Ishikawa (cell line): ENCODE measurements at regions not wholly inside any gene's neighbourhood (a gene's known extent, or its start where the extent isn't known, plus 50 kb on each side); places are given as distances from the start of the nearest gene placed in this dataset.
A peak's percentile ranks its signal among the peaks of the same experiment; 100 is the strongest.

Experiments used
- CEBPB ChIP-seq: IDR thresholded peaks from 2 replicates; pipeline ENCODE4 v1.6.1; 2012
- CREB1 ChIP-seq: IDR thresholded peaks from 2 replicates; pipeline ENCODE4 v1.6.1; 2012; ENCODE audit warnings: low read depth
- EGR1 ChIP-seq: IDR thresholded peaks from 2 replicates; pipeline ENCODE4 v1.6.1; 2012
- EP300 ChIP-seq: IDR thresholded peaks from 2 replicates; pipeline ENCODE4 v1.6.1; 2012; ENCODE audit warnings: borderline replicate concordance
- FOXM1 ChIP-seq: IDR thresholded peaks from 2 replicates; pipeline ENCODE4 v1.6.1; 2012; ENCODE audit warnings: low read depth, borderline replicate concordance
- NFIC ChIP-seq: IDR thresholded peaks from 2 replicates; pipeline ENCODE4 v1.6.1; 2012
- RAD21 ChIP-seq: IDR thresholded peaks from 2 replicates; pipeline ENCODE4 v1.6.1; 2012; ENCODE audit warnings: low read depth
- TAF1 ChIP-seq: IDR thresholded peaks from 2 replicates; pipeline ENCODE4 v1.6.1; 2012; ENCODE audit warnings: low read depth, mild to moderate bottlenecking
- TCF12 ChIP-seq: IDR thresholded peaks from 2 replicates; pipeline ENCODE4 v1.6.1; 2012; ENCODE audit warnings: low read depth
- TEAD4 ChIP-seq: IDR thresholded peaks from 2 replicates; pipeline ENCODE4 v1.6.1; 2012
- YY1 ChIP-seq: IDR thresholded peaks from 2 replicates; pipeline ENCODE4 v1.6.1; 2012; ENCODE audit warnings: low read depth
- ZBTB7A ChIP-seq: IDR thresholded peaks from 2 replicates; pipeline ENCODE4 v1.6.1; 2012; ENCODE audit warnings: low read depth
- TF ChIP-seq, protein P1 (sequence below): IDR thresholded peaks from 2 replicates; pipeline ENCODE4 v1.6.1; 2012
- TF ChIP-seq, protein P2 (sequence below): IDR thresholded peaks from 2 replicates; pipeline ENCODE4 v1.6.1; 2012
- TF ChIP-seq, protein P3 (sequence below): IDR thresholded peaks from 2 replicates; pipeline ENCODE4 v1.6.1; 2012; ENCODE audit warnings: low read depth, mild to moderate bottlenecking

DNA sequence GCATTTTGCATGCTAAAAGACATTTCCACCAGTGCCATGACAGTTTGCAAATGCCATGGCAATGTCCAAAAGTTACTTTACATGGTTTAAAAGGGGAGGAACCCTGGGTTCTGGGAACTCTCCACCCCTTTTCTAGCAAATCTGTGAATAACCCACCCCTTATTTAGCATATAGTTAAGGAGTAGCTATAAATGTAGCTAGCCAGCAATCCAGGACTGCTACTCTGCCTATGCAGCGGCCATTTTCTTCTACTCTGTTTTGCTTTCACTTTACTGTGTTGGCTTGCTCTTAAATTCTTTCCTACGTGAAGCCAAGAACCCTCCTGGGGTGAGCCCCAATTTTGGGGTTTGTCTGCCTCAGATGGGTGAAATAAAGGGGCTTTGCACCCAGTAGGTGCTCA is 141.0 kb downstream of the PTPN11 start:
- TF ChIP-seq, protein P1, sequence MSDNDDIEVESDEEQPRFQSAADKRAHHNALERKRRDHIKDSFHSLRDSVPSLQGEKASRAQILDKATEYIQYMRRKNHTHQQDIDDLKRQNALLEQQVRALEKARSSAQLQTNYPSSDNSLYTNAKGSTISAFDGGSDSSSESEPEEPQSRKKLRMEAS, result no peak
- TF ChIP-seq CREB1, result no peak
- no peak for TF ChIP-seq EGR1
- no peak for TF ChIP-seq ZBTB7A
- no peak for TF ChIP-seq TCF12
- no peak for TF ChIP-seq RAD21
- no peak for TF ChIP-seq NFIC
- TF ChIP-seq YY1, result no peak
- TF ChIP-seq, protein P2, sequence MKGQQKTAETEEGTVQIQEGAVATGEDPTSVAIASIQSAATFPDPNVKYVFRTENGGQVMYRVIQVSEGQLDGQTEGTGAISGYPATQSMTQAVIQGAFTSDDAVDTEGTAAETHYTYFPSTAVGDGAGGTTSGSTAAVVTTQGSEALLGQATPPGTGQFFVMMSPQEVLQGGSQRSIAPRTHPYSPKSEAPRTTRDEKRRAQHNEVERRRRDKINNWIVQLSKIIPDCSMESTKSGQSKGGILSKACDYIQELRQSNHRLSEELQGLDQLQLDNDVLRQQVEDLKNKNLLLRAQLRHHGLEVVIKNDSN, result no peak
- TF ChIP-seq CEBPB, result no peak
- no peak for TF ChIP-seq FOXM1
- TF ChIP-seq TEAD4, result no peak
- no peak for TF ChIP-seq TAF1
- TF ChIP-seq EP300, result no peak
- TF ChIP-seq, protein P3, sequence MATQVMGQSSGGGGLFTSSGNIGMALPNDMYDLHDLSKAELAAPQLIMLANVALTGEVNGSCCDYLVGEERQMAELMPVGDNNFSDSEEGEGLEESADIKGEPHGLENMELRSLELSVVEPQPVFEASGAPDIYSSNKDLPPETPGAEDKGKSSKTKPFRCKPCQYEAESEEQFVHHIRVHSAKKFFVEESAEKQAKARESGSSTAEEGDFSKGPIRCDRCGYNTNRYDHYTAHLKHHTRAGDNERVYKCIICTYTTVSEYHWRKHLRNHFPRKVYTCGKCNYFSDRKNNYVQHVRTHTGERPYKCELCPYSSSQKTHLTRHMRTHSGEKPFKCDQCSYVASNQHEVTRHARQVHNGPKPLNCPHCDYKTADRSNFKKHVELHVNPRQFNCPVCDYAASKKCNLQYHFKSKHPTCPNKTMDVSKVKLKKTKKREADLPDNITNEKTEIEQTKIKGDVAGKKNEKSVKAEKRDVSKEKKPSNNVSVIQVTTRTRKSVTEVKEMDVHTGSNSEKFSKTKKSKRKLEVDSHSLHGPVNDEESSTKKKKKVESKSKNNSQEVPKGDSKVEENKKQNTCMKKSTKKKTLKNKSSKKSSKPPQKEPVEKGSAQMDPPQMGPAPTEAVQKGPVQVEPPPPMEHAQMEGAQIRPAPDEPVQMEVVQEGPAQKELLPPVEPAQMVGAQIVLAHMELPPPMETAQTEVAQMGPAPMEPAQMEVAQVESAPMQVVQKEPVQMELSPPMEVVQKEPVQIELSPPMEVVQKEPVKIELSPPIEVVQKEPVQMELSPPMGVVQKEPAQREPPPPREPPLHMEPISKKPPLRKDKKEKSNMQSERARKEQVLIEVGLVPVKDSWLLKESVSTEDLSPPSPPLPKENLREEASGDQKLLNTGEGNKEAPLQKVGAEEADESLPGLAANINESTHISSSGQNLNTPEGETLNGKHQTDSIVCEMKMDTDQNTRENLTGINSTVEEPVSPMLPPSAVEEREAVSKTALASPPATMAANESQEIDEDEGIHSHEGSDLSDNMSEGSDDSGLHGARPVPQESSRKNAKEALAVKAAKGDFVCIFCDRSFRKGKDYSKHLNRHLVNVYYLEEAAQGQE, result no peak

DNA sequence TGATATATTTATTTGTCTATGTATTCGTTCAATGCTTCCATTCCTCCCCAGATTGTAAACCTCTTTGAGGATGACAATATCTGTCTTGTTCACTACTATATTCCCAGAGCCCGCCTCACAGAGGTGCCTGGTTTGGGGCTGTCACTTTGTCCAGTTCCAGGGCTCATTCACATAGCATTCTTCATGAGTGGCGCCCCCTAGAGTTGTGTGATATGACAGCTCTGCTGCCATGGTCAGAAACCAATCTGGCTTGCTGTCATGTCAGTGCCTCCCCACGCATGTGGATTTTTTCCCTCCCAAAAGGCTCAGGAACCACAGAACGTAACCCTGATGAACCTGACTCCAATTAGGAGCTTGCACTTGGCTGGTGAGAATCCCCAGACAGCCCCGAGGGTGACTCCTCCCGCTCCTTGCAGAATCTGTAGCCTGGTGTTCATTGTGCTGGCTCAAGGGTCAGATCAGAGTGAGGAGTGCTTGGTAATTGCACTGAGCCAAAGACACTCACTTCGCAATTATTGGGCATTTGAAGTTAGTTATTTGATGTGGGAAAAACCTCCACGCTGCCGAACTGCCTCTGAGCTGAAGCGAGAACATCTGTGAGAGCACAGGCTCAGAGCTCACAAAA is 145.5 kb downstream of the PTPN11 start:
- TF ChIP-seq, protein P3, result no peak
- TF ChIP-seq, protein P1, result no peak
- TF ChIP-seq CREB1, result no peak

DNA sequence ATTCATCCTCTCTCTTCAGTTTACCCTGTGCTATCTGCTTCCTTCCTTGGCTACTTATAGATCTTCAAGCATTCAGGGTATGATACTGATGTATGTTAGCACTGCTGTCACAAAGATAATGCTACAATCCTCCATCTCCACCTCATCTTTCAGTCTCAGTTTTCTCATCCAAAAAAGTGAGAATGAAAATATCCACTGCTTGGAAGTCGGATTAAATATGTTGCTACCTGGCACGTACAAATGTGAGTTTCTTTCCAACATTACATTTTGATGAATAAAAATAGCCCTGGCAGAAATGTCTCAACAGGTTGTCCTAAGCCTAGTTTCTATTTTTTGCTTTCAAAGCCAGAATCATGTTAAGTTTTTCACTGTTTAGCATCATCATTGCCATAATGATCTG is 149.9 kb downstream of the PTPN11 start:
- TF ChIP-seq ZBTB7A (no peak), CREB1 (no peak), TCF12 (no peak), YY1 (no peak), EP300 (no peak), CEBPB (no peak), NFIC (no peak), TAF1 (no peak), TEAD4 (no peak), RAD21 (no peak)
- TF ChIP-seq, protein P3, result no peak
- TF ChIP-seq, protein P2, result no peak

DNA sequence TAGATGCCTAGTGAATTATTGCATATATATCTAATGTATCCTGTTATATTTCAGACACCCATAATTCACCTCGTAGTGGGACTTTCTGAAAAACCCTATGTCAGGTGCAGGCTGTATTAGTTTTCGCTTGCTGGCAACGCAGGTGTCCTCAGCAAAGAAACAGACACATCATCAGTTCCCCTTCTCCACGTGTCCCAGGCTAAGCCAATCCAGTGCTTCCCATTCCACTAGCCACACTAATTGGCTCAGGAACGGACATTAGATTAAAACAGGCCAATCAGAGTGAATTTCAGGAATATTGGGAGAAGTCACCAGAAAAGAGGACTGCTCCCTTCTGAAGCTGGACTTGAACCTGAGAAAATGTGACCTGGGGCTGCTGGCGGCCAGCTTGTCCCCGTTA is 151.3 kb downstream of the PTPN11 start:
- TF ChIP-seq ZBTB7A (no peak), RAD21 (no peak)
- TF ChIP-seq, protein P3, result no peak
- TF ChIP-seq, protein P2, result peak; percentile 60
